ENCODE measurements at regions not wholly inside any gene's neighbourhood (a gene's known extent, or its start where the extent isn't known, plus 50 kb on each side); places are given as distances from the start of the nearest gene placed in this dataset.

DNA sequence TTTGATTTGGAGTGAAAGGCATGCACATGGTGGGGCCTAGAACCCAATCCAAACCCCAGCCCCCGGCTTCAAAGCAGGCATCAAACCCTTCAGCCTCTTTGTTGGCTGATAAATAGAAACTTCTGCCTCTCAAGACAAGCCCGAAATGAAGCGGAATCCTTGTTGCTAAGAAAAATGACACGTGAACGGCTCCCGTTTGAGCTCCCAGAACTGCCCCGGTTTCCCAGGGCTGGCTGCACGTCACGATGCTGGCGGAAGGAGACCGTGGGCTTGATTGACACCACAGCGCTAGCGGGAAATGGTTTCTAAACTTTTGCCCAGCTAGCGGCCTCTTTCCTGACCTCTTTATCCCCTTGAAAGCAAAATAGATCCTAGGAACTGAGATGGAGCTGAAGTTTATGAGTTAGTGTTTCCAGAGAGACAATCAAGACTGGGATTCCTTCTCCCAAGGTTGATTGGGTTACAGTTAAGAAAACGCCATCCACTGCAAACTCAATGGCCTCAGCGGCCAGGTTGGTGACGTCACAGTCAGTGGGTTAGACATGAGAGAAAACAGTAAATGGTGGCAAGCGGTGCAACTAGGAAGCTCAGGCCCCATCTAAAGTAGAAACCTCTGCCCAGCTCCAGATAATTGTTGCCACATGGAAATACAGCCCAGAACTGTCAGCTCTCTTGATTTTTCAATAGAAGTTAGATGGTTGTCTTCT is 117.0 kb downstream of the ANKRD60 start:
- no peak for FAIRE-seq
- DNase-seq (ENCODE audit: insufficient read length, low spot score), result no peak
- no peak for TF ChIP-seq POLR2A (IDR thresholded peaks at IDR 0.05; ENCODE audit: low read depth, low read length)

DNA sequence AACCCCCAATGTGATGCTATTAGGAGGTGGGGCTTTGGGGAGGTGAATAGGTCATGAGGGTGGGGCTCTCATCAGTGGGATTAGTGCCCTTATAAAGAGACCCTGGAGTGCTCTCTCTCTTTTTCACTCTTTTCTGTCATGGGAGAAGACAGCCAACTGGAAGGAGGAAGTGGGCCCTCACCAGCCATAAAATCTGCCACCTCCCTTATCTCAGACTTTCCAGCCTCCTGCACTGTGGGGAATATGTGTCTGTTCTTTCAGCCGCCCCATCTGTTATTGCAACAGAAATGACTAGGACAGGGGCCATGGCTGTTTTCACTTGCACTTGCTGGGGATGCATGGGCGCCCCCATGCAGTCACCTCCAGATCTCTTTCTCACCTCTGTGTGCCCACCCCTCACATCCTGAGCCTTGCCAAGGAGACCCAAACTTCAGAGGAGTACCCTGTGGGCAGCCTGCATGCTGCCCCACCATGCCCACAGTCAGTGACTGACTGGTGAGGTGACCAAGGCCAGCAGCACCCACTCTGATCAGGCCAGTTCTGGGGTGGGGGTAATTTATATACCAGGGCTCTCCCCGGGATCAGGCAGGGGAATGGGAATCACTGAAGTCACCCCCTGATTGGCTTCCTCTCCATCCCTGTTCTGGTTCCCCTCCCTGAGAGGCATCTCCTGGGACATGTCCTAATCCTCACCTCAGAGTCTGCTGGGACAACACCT is 118.4 kb downstream of the ANKRD60 start:
- no peak for DNase-seq (ENCODE audit: insufficient read length, low spot score)
- TF ChIP-seq POLR2A (IDR thresholded peaks at IDR 0.05; ENCODE audit: low read depth, low read length), result no peak
- no peak for FAIRE-seq

DNA sequence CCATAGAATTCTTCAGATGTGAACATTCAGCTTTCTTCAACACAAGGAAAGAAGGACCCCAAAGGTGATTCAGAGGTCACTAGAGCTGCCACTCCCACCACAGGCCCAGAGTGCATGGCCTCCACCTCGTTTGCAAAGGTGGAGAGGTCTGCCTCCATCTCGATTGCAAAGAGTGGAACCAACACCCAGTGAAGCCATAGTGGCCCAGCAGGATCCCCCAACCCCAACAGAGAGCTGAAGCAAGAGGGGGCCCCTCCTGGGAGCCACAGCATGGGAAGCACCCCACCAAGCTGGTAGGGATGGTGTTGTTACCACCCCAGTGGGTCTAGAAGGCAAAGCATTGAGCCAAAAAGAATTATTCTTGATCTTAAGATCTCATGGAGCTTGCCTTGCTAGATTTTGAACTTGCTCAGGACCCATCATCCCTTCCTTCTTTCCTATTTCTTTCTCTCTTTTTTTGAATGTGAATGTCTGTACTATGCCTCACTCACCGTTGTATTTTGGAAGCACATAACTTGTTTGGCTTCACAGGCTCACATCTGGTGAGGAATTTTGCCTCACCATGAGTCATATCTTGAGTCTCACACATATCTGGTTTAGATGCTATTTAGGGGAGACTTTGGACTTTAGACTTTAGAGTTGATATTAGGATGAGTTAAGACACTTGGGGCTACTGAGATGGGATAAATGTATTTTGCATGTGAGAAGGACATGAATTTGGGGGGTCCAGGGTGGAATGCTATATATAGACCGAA is 119.2 kb downstream of the ANKRD60 start:
- TF ChIP-seq POLR2A (IDR thresholded peaks at IDR 0.05; ENCODE audit: low read depth, low read length), result no peak
- FAIRE-seq (no peak), DNase-seq (ENCODE audit: insufficient read length, low spot score) (peak; percentile 53)

DNA sequence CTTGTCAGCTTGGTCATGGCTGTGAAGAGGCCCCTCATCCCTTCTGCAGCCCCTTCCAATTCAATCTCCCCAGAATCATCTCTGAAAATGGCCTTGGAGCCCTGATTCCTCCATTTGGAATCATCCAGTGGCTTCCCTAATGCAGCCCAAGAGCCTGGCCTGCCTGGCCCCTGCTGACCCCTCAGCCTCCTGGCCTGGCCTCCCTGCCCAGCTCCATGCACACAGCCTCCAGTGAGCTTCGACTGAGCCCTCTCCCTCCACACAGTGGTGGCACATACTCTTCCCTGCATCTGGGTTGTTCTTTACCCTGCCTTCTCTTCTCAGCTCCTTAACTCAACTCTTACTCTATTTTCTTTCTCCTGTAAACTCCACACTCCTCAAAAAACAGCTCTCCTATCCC is 120.9 kb downstream of the ANKRD60 start:
- TF ChIP-seq POLR2A (IDR thresholded peaks at IDR 0.05; ENCODE audit: low read depth, low read length), result no peak
- no peak for FAIRE-seq
- no peak for DNase-seq (ENCODE audit: insufficient read length, low spot score)

DNA sequence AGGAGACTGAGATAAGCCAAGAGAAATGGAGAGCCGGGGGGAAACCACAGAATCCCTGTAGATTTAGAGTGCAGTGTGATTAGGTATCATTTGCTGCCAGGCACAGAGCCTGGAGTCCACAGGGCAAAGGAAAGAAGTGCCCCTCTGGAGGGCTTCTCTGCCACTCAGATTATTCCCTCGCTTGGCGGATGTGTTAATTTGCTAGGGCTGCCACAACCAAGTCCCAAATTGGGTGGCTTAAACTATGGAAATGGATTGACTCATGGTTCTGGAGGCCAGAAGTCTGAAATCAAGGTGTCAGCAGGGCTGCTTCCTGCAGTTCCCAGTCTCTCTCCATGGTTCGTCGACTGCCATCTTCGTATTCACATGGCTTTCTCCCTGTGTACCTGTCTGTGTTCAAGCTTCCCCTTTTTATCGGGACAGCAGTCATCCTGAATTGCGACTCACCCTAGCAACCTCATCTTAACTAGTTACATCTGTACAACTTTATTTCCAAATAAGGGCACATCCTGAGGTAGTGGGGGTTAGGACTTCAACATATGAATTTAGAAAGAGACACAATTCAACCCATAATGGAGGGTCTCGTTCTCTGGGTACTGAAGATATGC is 122.2 kb downstream of the ANKRD60 start:
- DNase-seq (ENCODE audit: insufficient read length, low spot score), result no peak
- no peak for TF ChIP-seq POLR2A (IDR thresholded peaks at IDR 0.05; ENCODE audit: low read depth, low read length)
- FAIRE-seq, result no peak

DNA sequence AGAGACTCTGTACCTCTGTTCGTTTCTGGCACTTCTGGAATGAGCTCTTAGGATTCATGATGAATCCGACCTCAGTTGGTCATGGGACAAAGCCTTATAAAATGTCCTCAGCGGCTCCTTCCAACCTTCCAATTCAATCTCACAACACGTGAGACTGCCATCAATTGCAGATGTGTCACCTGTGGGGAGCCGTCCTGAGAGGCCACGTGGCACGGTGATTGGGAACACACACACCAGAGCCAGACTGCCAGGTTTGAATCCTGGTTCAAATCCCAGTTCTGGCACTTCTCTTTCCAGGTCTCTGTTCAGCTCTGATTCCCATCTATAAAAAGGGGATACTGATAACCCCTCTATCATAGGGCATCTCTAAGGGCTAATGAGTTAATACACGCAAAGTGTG is 124.5 kb downstream of the ANKRD60 start:
- FAIRE-seq (no peak), DNase-seq (ENCODE audit: insufficient read length, low spot score) (no peak)
- TF ChIP-seq POLR2A (IDR thresholded peaks at IDR 0.05; ENCODE audit: low read depth, low read length), result no peak

DNA sequence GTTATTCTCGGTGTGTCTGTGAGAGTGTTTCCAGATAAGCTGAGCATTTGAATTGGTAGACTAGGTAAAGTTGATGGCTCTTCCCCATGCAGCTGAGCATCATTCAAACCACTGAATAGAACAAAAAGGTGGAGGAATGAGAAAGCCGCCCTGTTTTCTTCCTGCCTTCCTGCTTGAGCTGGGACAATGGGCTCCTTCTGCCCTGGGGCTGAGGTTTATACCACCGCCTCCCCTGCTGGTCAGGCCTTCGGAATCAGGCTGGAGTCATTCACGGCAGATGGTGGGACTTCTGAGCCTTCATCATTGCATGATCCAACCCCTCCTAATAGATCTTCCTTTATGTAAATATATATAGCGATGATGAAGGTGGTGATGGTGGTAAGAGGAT is 124.9 kb downstream of the ANKRD60 start:
- TF ChIP-seq POLR2A (IDR thresholded peaks at IDR 0.05; ENCODE audit: low read depth, low read length), result no peak

DNA sequence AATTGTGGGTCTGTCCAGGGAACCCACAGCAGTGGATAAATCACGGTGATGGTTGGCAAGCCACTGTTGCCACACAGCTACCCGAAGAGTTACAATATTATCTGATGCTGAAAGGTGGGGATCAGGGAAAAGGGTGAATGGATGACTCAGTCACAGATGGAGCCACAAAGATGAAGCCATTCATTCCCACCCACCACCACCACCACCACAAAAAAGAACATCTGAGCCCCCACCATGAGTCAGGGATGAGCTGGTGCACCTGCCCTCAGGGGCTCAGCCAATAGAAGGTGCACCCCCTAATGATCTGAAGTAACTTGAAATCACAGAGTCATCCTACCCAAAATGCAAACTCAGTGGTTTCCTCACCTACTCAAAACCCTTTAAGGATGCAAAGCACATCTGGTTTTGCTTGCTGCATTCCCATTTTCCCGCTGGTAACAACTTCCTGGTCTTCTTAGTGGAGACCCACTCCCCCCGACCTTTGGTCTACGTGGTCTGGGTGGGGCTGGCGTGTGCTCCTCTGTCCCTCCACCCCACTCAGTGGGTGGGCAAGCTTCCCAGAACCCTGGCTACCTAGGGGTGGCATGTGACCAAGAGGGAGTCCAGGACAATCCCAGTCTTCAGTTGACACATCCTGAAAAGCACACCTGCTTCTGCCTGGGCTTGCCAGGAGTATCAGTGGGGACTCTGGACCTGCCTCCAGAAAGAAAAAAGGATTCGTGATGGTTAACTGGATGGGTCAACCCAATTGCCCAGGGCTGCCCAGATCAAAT is 125.5 kb downstream of the ANKRD60 start:
- TF ChIP-seq POLR2A (IDR thresholded peaks at IDR 0.05; ENCODE audit: low read depth, low read length), result no peak
- peak; percentile 32 for DNase-seq (ENCODE audit: insufficient read length, low spot score)
- no peak for FAIRE-seq

More for the DNA sequence above, 124.9 kb downstream of the ANKRD60 start:
- FAIRE-seq, result no peak
- DNase-seq (ENCODE audit: insufficient read length, low spot score), result no peak

DNA sequence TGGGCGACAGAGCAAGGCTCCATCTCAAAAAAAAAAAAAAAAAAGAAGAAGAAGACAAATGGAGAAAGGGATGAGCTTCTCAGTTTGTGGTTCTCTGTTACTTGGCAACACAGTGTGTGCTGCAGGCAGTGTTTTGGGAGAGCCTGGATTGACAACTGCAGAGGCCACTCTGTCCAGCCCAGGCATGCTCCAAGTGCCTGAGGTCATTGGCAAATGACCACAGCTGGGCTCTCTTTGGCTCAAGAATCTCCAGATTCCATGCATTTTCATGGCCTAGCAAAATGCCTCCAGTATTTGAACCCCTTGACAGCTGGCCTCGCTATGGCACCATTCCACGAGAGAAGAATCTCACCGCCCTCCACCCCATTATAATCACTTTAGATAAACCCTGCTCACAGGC is 126.2 kb downstream of the ANKRD60 start:
- DNase-seq (ENCODE audit: insufficient read length, low spot score) (no peak), FAIRE-seq (no peak)
- TF ChIP-seq POLR2A (IDR thresholded peaks at IDR 0.05; ENCODE audit: low read depth, low read length), result no peak

DNA sequence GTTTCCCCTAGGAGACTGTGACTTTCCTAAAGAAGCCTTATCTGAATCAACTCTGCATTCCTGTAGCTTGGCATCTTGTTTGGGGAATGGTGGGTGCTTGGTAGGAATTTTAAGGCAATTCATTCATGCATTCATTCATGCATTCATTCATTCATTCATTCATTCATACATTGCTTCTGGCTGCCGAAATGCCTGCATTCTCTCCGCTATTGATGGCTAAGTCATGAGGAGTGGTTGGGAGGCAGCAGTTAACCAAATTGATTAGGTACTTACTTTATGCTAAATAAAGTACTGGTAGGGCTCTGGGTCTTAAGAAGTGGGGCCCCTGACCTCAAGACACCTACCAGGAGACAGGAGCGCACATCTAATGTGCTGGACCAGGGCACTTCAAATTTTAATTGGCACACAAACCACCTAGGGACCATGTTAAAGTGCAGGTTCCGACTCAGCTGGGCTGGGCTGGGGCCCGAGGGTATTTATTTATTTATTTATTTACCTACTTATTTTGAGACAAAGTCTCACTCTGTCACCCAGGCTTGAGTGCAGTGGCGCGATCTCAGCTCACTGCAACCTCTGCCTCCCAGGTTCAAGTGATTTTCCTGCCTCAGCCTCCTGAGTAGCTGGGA is 127.6 kb downstream of the ANKRD60 start:
- no peak for DNase-seq (ENCODE audit: insufficient read length, low spot score)
- TF ChIP-seq POLR2A (IDR thresholded peaks at IDR 0.05; ENCODE audit: low read depth, low read length), result no peak
- no peak for FAIRE-seq

DNA sequence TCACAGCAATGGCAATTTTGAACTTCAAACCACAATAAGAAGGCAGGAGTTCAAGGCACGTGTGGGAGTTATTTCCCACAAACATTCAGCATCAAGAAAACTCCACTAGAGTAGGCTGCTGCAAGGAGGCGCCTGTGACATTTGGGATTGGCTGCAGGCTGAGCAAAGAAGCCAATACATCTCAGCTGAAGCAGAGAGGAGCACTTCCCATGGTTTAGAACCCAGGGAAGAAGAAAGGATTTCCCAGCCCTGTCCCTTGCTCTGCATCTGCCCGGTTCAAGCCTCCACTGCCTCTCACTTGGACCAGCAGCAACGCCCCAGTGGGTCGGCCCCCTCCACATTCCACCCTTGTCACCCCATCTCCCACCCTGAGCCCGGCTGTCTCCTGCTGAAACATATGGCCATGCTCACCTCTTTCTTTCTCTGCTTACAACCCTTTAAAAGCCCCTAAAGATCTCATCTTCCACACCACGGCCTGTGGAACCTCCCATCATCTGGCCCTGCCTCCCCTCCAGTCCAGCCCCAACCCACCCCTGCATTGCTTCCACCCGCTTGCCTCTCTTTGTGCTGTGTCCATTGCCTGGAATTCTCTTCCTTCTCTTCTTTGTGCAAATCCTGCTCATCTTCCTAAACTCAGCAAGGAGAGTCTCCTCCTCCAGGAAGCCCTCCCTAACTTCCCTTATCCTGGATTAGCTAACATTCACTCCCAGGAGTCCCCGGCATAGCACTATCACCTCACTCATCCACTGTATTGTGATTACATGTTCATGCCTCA is 128.3 kb downstream of the ANKRD60 start:
- no peak for TF ChIP-seq POLR2A (IDR thresholded peaks at IDR 0.05; ENCODE audit: low read depth, low read length)
- FAIRE-seq (no peak), DNase-seq (ENCODE audit: insufficient read length, low spot score) (no peak)

DNA sequence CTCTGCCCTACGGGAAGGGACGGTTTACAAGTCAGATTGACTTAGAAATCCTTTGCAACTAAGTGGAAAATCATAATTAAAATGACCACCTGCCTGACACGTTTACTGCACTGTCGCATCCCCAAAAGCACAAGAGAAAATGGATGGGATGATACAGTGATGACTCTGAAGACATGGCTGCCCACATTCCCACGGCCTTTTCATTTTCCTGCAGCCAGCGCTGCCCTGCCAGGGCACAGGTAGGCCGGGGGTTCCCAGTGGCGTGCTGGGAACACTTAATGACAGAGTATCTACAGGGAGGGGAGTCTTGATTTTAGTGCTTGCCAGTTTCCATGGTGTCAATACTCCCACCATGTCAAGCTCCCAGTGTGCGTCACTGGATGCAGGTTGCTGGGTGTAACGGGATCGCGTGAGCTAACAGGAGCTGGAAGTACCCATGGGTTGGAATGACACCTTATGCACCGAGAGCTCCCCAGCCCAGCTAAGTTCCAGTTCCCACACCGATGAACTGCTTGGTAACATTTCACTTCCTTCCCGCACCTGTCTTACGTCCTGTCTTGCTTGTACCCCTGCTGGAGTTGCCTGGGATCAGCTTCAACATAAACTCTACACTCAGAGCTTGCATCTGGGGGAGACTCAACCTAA is 129.0 kb downstream of the ANKRD60 start:
- no peak for DNase-seq (ENCODE audit: insufficient read length, low spot score)
- no peak for TF ChIP-seq POLR2A (IDR thresholded peaks at IDR 0.05; ENCODE audit: low read depth, low read length)
- no peak for FAIRE-seq

Data from H54 (cell line).